Tibial nerve (tissue), 4 donors: ENCODE measurements at regions not wholly inside any gene's neighbourhood (a gene's known extent, or its start where the extent isn't known, plus 50 kb on each side); places are given as distances from the start of the nearest gene placed in this dataset.

Experiments
- EP300 ChIP-seq, 2 donors: sonication (generic); formaldehyde crosslinking; IDR thresholded peaks; one replicate each; pipeline ENCODE4 v1.6.1; 2017; ENCODE audit warnings: antibody characterized with exemption in 2 of 2, mild to moderate bottlenecking in 1 of 2
- POLR2A ChIP-seq, 2 donors: fragments of 450-650 bp; IDR thresholded peaks; one replicate each; pipeline ENCODE4 v1.6.1; 2017; ENCODE audit warnings: antibody characterized with exemption in 2 of 2, mild to moderate bottlenecking in 2 of 2, moderate library complexity in 2 of 2
- TF ChIP-seq, protein P1 (sequence below), 5 experiments: fragments of 200-600 bp in 3 of 5; fragments of 450-650 bp in 2 of 5; sonication (generic) in 3 of 5; IDR thresholded peaks; one replicate each; pipeline ENCODE4 v1.5.1; 2016 to 2019; ENCODE audit warnings: antibody characterized with exemption in 5 of 5, mild to moderate bottlenecking in 3 of 5, moderate library complexity in 2 of 5

DNA sequence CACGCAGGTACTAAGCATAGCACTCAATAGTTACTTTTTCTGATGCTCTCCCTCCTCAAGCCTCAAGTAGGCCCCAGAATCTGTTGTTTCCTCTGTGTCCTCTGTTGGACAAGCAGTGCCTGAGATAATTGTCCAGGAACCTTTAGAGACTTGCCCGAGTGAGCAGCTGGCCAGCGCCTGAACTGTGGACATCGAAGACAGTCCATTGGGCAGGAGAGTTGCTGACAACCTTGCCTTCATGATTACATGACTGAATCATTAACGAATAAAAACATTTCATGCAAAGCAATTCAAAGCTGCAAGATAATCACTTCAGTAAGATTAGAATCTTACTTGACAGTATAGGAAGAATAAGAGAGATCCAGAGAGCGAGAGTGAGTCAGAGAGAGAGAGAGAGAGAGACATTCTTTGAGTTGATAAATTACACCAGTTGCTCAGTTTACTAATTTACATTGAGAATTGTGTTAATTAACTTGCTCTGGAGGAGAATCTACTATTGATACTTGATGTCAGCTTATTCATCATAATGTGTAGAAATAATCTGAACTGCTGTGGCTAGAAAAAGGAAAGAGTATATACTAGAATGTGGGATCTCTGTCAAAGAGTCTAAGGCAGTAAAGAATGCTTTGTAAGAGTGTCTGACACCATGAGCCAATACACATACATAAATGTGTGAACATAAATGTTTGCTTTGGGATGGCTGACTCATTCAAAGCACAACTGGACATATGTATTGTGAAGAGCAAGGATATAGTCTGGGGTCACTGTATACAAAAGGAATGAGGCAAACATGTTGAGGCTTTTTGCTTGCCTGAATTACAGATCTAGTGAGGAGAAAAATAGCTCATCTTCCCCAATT is 216.0 kb downstream of the ZNF326 start:
- TF ChIP-seq, protein P1, sequence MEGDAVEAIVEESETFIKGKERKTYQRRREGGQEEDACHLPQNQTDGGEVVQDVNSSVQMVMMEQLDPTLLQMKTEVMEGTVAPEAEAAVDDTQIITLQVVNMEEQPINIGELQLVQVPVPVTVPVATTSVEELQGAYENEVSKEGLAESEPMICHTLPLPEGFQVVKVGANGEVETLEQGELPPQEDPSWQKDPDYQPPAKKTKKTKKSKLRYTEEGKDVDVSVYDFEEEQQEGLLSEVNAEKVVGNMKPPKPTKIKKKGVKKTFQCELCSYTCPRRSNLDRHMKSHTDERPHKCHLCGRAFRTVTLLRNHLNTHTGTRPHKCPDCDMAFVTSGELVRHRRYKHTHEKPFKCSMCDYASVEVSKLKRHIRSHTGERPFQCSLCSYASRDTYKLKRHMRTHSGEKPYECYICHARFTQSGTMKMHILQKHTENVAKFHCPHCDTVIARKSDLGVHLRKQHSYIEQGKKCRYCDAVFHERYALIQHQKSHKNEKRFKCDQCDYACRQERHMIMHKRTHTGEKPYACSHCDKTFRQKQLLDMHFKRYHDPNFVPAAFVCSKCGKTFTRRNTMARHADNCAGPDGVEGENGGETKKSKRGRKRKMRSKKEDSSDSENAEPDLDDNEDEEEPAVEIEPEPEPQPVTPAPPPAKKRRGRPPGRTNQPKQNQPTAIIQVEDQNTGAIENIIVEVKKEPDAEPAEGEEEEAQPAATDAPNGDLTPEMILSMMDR (IDR thresholded peaks at IDR 0.05) = no peak
- TF ChIP-seq EP300 (IDR thresholded peaks at IDR 0.05) = no peak
- no peak for TF ChIP-seq POLR2A (IDR thresholded peaks at IDR 0.05)
